ENCODE measurements at regions not wholly inside any gene's neighbourhood (a gene's known extent, or its start where the extent isn't known, plus 50 kb on each side); places are given as distances from the start of the nearest gene placed in this dataset.
"Not testable (repeated sequence)": the region's sequence is repeated elsewhere in the genome, so short reads cannot be mapped to it uniquely, and the experiment has no call there.

GRCh38 chr2:194661431-194661830 is 995.6 kb upstream of the SLC39A10 start:
- DNase-seq = no peak
- Mint-ChIP-seq H3K27me3 (ENCODE audit: low read depth) (no peaks in the 10 kb centered on the region), H3K4me1 (ENCODE audit: low read depth) (no peaks in the 10 kb centered on the region), H3K4me3 (no peak overlapping the region), H3K36me3 (ENCODE audit: low read depth) (no peaks in the 10 kb centered on the region), H3K9me3 (no peaks in the 10 kb centered on the region), H3K27ac (no peak overlapping the region)
- CTCF ChIA-PET = no interaction called here
- intact Hi-C loops (cut with micrococcal nuclease) = no loop called here

- DNase-seq; H3K9me3 Mint-ChIP-seq; H3K36me3 Mint-ChIP-seq (ENCODE audit: low read depth); H3K27me3 Mint-ChIP-seq (ENCODE audit: low read depth); H3K27ac Mint-ChIP-seq; H3K4me1 Mint-ChIP-seq (ENCODE audit: low read depth); H3K4me3 Mint-ChIP-seq; CTCF ChIA-PET: not testable (repeated sequence)
- intact Hi-C loops (cut with micrococcal nuclease) = loop anchor here (5.0 kb wide), 1 partner anchor 98 kb away; no protein-coding TSS in a partner anchor
These were observed 1018.0 kb upstream of the SLC39A10 start for GRCh38 chr2:194639057-194639456.

GRCh38 chr2:194621945-194622344 is 1035.1 kb upstream of the SLC39A10 start:
- H3K4me3 Mint-ChIP-seq = no peak overlapping the region
- CTCF ChIA-PET = no interaction called here
- H3K4me1 Mint-ChIP-seq (ENCODE audit: low read depth) = no peaks in the 10 kb centered on the region
- H3K9me3 Mint-ChIP-seq = no peaks in the 10 kb centered on the region
- no peaks in the 10 kb centered on the region for H3K36me3 Mint-ChIP-seq (ENCODE audit: low read depth)
- intact Hi-C loops (cut with micrococcal nuclease) = no loop called here
- H3K27me3 Mint-ChIP-seq (ENCODE audit: low read depth) = no peaks in the 10 kb centered on the region
- H3K27ac Mint-ChIP-seq = no peak overlapping the region
- DNase-seq = no peak

- CTCF ChIA-PET = interaction anchor here (0.6 kb wide), 1 partner anchor 1217 kb away, joined by 3 read pairs; no protein-coding TSS in a partner anchor
- no peak for DNase-seq
- intact Hi-C loops (cut with micrococcal nuclease) = no loop called here
- Mint-ChIP-seq H3K9me3 (no peaks in the 10 kb centered on the region), H3K4me1 (ENCODE audit: low read depth) (no peaks in the 10 kb centered on the region), H3K36me3 (ENCODE audit: low read depth) (no peaks in the 10 kb centered on the region), H3K4me3 (no peak overlapping the region), H3K27ac (no peak overlapping the region), H3K27me3 (ENCODE audit: low read depth) (no peaks in the 10 kb centered on the region)
These were observed 1037.7 kb upstream of the SLC39A10 start for GRCh38 chr2:194619366-194619765.

- Mint-ChIP-seq H3K27me3 (ENCODE audit: low read depth) (no peaks in the 10 kb centered on the region), H3K4me1 (ENCODE audit: low read depth) (no peaks in the 10 kb centered on the region), H3K36me3 (ENCODE audit: low read depth) (no peaks in the 10 kb centered on the region), H3K27ac (no peak overlapping the region), H3K4me3 (no peak overlapping the region), H3K9me3 (no peaks in the 10 kb centered on the region)
- CTCF ChIA-PET = no interaction called here
- DNase-seq = no peak
- intact Hi-C loops (cut with micrococcal nuclease) = no loop called here
These were observed 1038.6 kb upstream of the SLC39A10 start for GRCh38 chr2:194618432-194618831.

- CTCF ChIA-PET = no interaction called here
- H3K9me3 Mint-ChIP-seq = no peaks in the 10 kb centered on the region
- no peaks in the 10 kb centered on the region for H3K4me1 Mint-ChIP-seq (ENCODE audit: low read depth)
- H3K27ac Mint-ChIP-seq = no peak overlapping the region
- intact Hi-C loops (cut with micrococcal nuclease) = no loop called here
- no peak for DNase-seq
- H3K36me3 Mint-ChIP-seq (ENCODE audit: low read depth) = no peaks in the 10 kb centered on the region
- no peaks in the 10 kb centered on the region for H3K27me3 Mint-ChIP-seq (ENCODE audit: low read depth)
- no peak overlapping the region for H3K4me3 Mint-ChIP-seq
These were observed 1040.7 kb upstream of the SLC39A10 start for GRCh38 chr2:194616334-194616733.

- DNase-seq = no peak
- peaks cover 1% of the 10 kb centered on the region for H3K36me3 Mint-ChIP-seq (ENCODE audit: low read depth)
- H3K27ac Mint-ChIP-seq = no peak overlapping the region
- H3K9me3 Mint-ChIP-seq = peaks cover 3% of the 10 kb centered on the region
- CTCF ChIA-PET = no interaction called here
- H3K4me3 Mint-ChIP-seq = no peak overlapping the region
- no peaks in the 10 kb centered on the region for H3K27me3 Mint-ChIP-seq (ENCODE audit: low read depth)
- H3K4me1 Mint-ChIP-seq (ENCODE audit: low read depth) = no peaks in the 10 kb centered on the region
- intact Hi-C loops (cut with micrococcal nuclease) = no loop called here
These were observed 1046.7 kb upstream of the SLC39A10 start for GRCh38 chr2:194610297-194610696.

- peaks cover 12% of the 10 kb centered on the region for H3K9me3 Mint-ChIP-seq
- no peak overlapping the region for H3K4me3 Mint-ChIP-seq
- H3K36me3 Mint-ChIP-seq (ENCODE audit: low read depth) = no peaks in the 10 kb centered on the region
- DNase-seq = no peak
- no peaks in the 10 kb centered on the region for H3K4me1 Mint-ChIP-seq (ENCODE audit: low read depth)
- intact Hi-C loops (cut with micrococcal nuclease) = no loop called here
- H3K27me3 Mint-ChIP-seq (ENCODE audit: low read depth) = no peaks in the 10 kb centered on the region
- no peak overlapping the region for H3K27ac Mint-ChIP-seq
- CTCF ChIA-PET = no interaction called here
These were observed 1053.6 kb upstream of the SLC39A10 start for GRCh38 chr2:194603429-194603828.

GRCh38 chr2:194602750-194603149 is 1054.3 kb upstream of the SLC39A10 start:
- H3K27ac Mint-ChIP-seq = no peak overlapping the region
- CTCF ChIA-PET = interaction anchor here (0.6 kb wide), 1 partner anchor 403 kb away, joined by 3 read pairs; no protein-coding TSS in a partner anchor
- H3K36me3 Mint-ChIP-seq (ENCODE audit: low read depth) = no peaks in the 10 kb centered on the region
- H3K27me3 Mint-ChIP-seq (ENCODE audit: low read depth) = no peaks in the 10 kb centered on the region
- H3K4me3 Mint-ChIP-seq = no peak overlapping the region
- H3K4me1 Mint-ChIP-seq (ENCODE audit: low read depth) = no peaks in the 10 kb centered on the region
- intact Hi-C loops (cut with micrococcal nuclease) = no loop called here
- peaks cover 12% of the 10 kb centered on the region for H3K9me3 Mint-ChIP-seq
- DNase-seq = no peak

GRCh38 chr2:194591192-194591591 is 1065.8 kb upstream of the SLC39A10 start:
- Mint-ChIP-seq H3K27ac (no peak overlapping the region), H3K36me3 (ENCODE audit: low read depth) (no peaks in the 10 kb centered on the region), H3K4me1 (ENCODE audit: low read depth) (no peaks in the 10 kb centered on the region), H3K27me3 (ENCODE audit: low read depth) (peaks cover 2% of the 10 kb centered on the region), H3K9me3 (no peaks in the 10 kb centered on the region), H3K4me3 (no peak overlapping the region)
- no peak for DNase-seq
- CTCF ChIA-PET = interaction anchor here (0.9 kb wide), 1 partner anchor 10 kb away, joined by 3 read pairs; no protein-coding TSS in a partner anchor
- intact Hi-C loops (cut with micrococcal nuclease) = no loop called here

GRCh38 chr2:194587739-194588270 is 1069.2 kb upstream of the SLC39A10 start:
- intact Hi-C loops (cut with micrococcal nuclease) = no loop called here
- Mint-ChIP-seq H3K27ac (no peak overlapping the region), H3K36me3 (ENCODE audit: low read depth) (no peaks in the 10 kb centered on the region), H3K27me3 (ENCODE audit: low read depth) (no peaks in the 10 kb centered on the region), H3K4me3 (no peak overlapping the region), H3K9me3 (no peaks in the 10 kb centered on the region), H3K4me1 (ENCODE audit: low read depth) (no peaks in the 10 kb centered on the region)
- CTCF ChIA-PET = no interaction called here
- DNase-seq = no peak

GRCh38 chr2:194567661-194568017 is 1089.4 kb upstream of the SLC39A10 start:
- DNase-seq = no peak
- Mint-ChIP-seq H3K27ac (no peak overlapping the region), H3K4me1 (ENCODE audit: low read depth) (no peaks in the 10 kb centered on the region)

GRCh38 chr2:194566907-194567660 is 1089.9 kb upstream of the SLC39A10 start:
- CTCF ChIA-PET = no interaction called here
- intact Hi-C loops (cut with micrococcal nuclease) = no loop called here
- H3K27ac Mint-ChIP-seq = no peak overlapping the region
- no peaks in the 10 kb centered on the region for H3K36me3 Mint-ChIP-seq (ENCODE audit: low read depth)
- H3K27me3 Mint-ChIP-seq (ENCODE audit: low read depth) = peaks cover 8% of the 10 kb centered on the region
- no peak for DNase-seq
- H3K4me1 Mint-ChIP-seq (ENCODE audit: low read depth) = no peaks in the 10 kb centered on the region
- H3K9me3 Mint-ChIP-seq = no peaks in the 10 kb centered on the region
- H3K4me3 Mint-ChIP-seq = no peak overlapping the region

More at GRCh38 chr2:194567661-194568017, 1089.4 kb upstream of the SLC39A10 start:
- H3K9me3 Mint-ChIP-seq = no peaks in the 10 kb centered on the region
- intact Hi-C loops (cut with micrococcal nuclease) = no loop called here
- H3K27me3 Mint-ChIP-seq (ENCODE audit: low read depth) = peaks cover 8% of the 10 kb centered on the region
- CTCF ChIA-PET = no interaction called here
- H3K36me3 Mint-ChIP-seq (ENCODE audit: low read depth) = no peaks in the 10 kb centered on the region
- no peak overlapping the region for H3K4me3 Mint-ChIP-seq

All from activated naive CD4-positive, alpha-beta T cell treated with anti-CD3 and anti-CD28 coated beads for 36 hours (primary cell).